Brain microvascular endothelial cell (primary cell): ENCODE measurements at regions not wholly inside any gene's neighbourhood (a gene's known extent, or its start where the extent isn't known, plus 50 kb on each side); places are given as distances from the start of the nearest gene placed in this dataset.

Experiments
- DNase-seq: peaks from one replicate; pipeline ENCODE4 v3.0.0-alpha.2; 2020
- H3K27ac ChIP-seq: fragments of 250-450 bp; sonication (Bioruptor Pico); 2 replicates; pipeline ENCODE4 v1.5.1; 2020; ENCODE audit warnings: mild to moderate bottlenecking, moderate library complexity
- H3K27me3 ChIP-seq: fragments of 250-450 bp; sonication (Bioruptor Pico); replicated peaks from 2 replicates; pipeline ENCODE4 v1.5.1; 2020; ENCODE audit warnings: mild to moderate bottlenecking
- H3K36me3 ChIP-seq: fragments of 250-450 bp; sonication (Bioruptor Pico); replicated peaks from 2 replicates; pipeline ENCODE4 v1.5.1; 2020; ENCODE audit warnings: mild to moderate bottlenecking
- H3K4me3 ChIP-seq: 2 replicates; pipeline ENCODE4 v1.5.1; 2011; ENCODE audit warnings: low read depth, mild to moderate bottlenecking, control low read depth, low read length, moderate library complexity
- in situ Hi-C: cut with HindIII; loops from 2 replicates; pipeline ENCODE4 v1.10.0; 2017; ENCODE audit warnings: low sequenced_read_pairs, low pct_ligation_motif_present
- TF ChIP-seq, protein P1 (sequence below): IDR thresholded peaks from 2 replicates; pipeline ENCODE4 v1.5.1; 2011; ENCODE audit warnings: low read depth, mild to moderate bottlenecking, moderate library complexity, low read length, control low read depth, inconsistent platforms; ENCODE audit errors: missing control alignments

DNA sequence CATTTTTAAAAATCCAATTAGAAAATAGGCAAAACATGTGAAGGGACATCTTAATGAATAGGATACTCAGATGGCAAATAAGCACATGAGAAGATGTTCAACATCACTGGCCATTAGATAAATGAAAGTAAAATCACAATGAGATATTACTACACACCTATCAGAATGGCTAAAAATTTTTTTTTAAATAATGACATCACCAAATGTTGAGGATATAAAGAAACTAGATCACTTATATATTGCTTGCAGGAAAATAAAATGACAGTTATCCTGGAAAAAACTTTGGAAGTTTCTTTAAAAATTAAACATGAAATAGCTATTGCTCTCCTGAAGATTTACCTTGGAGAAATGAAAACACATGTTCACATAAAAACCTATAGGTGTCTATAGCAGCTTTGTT is 127.8 kb downstream of the ALOX5 start:
- no peak for DNase-seq
- H3K27me3 ChIP-seq = no peaks in the 10 kb centered on the region
- no peaks in the 10 kb centered on the region for H3K36me3 ChIP-seq
- in situ Hi-C loops = no loop called here
- TF ChIP-seq, protein P1, sequence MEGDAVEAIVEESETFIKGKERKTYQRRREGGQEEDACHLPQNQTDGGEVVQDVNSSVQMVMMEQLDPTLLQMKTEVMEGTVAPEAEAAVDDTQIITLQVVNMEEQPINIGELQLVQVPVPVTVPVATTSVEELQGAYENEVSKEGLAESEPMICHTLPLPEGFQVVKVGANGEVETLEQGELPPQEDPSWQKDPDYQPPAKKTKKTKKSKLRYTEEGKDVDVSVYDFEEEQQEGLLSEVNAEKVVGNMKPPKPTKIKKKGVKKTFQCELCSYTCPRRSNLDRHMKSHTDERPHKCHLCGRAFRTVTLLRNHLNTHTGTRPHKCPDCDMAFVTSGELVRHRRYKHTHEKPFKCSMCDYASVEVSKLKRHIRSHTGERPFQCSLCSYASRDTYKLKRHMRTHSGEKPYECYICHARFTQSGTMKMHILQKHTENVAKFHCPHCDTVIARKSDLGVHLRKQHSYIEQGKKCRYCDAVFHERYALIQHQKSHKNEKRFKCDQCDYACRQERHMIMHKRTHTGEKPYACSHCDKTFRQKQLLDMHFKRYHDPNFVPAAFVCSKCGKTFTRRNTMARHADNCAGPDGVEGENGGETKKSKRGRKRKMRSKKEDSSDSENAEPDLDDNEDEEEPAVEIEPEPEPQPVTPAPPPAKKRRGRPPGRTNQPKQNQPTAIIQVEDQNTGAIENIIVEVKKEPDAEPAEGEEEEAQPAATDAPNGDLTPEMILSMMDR = no peak
- H3K27ac ChIP-seq = no peak overlapping the region
- no peak overlapping the region for H3K4me3 ChIP-seq

DNA sequence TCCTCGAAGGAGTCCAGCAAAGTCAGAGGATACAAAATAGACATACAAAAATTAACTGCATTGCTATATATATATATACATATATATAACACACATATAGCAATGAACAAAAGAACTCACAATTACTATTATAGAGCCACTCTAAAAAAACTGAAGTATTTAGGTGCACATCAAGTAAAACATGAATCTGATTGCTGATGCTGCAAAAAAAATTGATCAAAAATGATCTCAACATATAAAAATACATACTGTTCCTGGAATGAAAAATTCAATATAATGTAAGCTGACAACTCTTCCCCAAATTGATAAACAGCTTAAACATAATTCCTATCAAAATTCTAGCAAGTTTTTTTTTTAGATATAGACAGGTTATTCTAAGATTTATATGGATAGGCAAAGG is 126.8 kb downstream of the ALOX5 start:
- no peak for DNase-seq
- H3K27me3 ChIP-seq = no peaks in the 10 kb centered on the region
- in situ Hi-C loops = no loop called here
- H3K4me3 ChIP-seq = no peak overlapping the region
- no peak overlapping the region for H3K27ac ChIP-seq
- TF ChIP-seq, protein P1 = no peak
- no peaks in the 10 kb centered on the region for H3K36me3 ChIP-seq

DNA sequence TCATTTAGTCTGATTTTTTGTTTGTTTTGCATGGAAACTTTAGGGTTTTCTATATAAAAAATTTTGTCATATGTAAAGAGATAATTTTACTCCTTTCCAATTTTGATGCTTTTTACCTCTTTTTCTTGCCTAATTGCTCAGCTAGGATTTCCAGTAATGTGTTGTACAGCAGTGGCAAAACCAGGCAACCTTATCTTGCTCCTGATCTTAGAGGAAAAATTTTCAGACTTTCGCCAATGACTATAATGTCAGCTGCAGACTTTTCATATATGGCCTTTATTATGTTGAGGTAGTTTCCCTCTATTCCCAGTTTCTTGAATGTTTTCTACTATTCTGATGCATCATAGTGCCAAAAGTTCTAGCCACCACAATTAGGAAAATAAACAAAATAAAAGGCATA is 126.3 kb downstream of the ALOX5 start:
- in situ Hi-C loops = no loop called here
- no peak for DNase-seq
- no peak overlapping the region for H3K4me3 ChIP-seq
- no peak overlapping the region for H3K27ac ChIP-seq
- TF ChIP-seq, protein P1 = no peak
- H3K36me3 ChIP-seq = no peaks in the 10 kb centered on the region
- no peaks in the 10 kb centered on the region for H3K27me3 ChIP-seq

DNA sequence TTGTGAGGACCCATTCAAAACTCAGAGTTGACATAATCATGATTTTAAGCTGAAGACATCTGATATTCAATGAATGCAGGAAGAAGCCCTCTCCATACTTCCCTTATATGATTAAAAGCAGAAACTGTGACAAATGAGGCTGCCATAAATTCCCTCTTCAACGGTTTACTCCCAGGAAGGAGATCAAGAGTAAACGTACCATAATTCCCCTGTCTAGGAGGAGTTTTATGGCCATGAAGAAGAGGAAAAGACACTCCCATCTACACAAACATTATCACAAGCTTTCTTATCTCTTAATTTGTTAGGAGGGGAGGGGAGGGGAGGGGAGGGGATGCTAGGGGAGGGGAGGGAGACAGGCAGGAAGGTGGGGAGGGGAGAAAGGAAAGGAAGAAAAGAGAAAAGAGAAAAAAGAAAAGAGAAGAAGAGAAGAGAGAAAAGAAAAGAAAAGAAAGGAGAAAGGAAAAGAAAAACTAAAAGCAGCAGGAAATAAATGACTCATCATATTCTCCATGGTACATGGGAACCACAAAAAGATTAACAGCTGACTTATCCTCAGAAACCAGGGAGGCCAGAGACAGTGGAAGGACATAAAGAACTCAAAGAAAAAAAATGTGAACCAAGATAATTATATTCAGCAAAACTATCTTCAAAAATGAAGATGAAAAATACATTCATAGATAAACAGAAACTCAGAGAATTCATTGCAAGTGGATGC is 121.6 kb downstream of the ALOX5 start:
- Histone ChIP-seq H3K27ac (no peak overlapping the region), H3K4me3 (no peak overlapping the region), H3K27me3 (no peaks in the 10 kb centered on the region), H3K36me3 (no peaks in the 10 kb centered on the region)
- TF ChIP-seq, protein P1 = no peak
- no peak for DNase-seq
- in situ Hi-C loops = no loop called here
